GM21529 (cell line): ENCODE measurements at regions not wholly inside any gene's neighbourhood (a gene's known extent, or its start where the extent isn't known, plus 50 kb on each side); places are given as distances from the start of the nearest gene placed in this dataset.
A peak's percentile ranks its signal among the peaks of the same experiment; 100 is the strongest.
"Not testable (repeated sequence)": the region's sequence is repeated elsewhere in the genome, so short reads cannot be mapped to it uniquely, and the experiment has no call there.

Experiments
- ATAC-seq: cut with Tn5 transposase; IDR thresholded peaks from one replicate; pipeline ENCODE4 v1.9.1; 2021; ENCODE audit not compliant: unreplicated experiment

DNA sequence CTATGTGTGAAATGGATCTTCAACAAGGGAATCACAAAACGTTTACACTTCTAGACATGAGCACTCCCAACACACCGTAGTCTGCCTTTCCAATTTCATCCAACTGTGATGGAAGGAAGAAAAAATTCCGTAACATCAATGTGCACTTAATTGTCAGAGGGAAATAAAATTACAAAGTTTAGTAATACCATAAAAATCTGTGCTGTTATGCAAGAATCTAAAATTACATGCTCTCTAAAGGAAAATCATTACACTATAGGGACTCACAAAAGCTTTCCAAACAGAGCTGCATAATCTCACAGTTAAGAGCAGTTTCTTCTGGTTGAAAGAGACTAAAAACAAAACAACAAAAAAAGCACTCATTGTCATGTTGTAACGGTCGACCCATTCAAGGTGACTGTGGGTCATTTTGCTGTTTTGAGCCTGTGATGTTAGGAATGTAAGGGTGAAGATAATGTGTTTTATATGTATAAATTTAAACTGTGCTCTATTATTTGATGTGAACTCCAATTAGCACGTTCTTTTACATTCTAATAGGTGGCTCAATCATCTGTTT, 698.0 kb downstream of the TDRD15 start:
- ATAC-seq: no peak

DNA sequence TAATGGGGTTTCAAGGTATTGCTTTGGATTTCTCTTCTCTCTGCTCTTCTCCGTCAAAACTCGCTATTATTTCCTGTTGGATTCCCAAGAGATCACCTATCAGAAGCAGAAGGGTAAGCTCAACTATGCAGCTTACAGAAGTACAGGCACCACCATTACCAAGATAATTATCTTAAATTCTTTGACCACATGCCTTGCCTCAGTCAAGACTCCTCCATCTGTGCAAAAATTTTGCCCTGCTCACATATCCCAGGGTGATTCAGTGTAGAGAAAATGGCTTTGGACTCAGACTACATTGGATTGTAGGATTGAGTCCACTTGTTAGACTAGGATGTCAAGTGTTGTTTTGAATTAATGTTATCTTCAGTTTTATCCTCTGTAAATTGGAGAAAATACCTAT, 698.7 kb downstream of the TDRD15 start:
- no peak for ATAC-seq

DNA sequence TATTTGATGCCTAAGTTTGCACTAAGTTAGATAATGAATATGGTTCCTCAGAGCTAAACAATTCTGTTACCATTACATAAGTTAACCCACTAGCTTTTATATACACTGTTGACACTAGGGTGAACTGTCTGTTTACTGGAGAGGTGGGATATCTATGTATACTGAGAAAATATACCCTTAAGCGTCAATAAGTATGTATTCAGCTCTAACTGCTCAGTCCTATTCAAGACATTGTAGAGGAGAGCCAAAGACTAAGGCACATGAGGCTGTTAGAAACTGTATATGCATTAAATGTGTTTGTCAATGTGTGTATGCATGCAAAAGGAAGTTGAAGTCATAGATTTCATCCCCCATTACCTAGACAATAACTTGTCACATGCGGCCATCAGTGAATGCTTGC, 710.0 kb downstream of the TDRD15 start:
- no peak for ATAC-seq

DNA sequence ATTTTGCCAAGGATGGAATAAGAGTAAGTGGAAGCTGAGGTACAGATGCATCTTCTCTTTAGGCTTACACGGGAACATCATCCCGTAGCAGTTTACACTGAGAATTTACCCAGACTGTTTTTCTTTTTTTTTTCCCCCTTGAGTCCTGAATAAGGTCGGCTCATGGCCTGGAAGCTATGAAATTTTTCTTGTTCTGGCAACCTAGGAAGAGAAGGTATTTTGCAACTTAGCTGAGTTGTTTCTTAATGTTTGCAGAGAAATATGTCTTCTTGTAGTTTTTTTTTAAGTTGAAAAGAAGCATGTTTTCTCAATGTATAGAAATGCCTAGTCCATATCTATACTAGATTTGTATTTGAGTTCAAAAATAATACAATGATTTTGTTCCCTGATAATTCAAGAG, 712.5 kb downstream of the TDRD15 start:
- no peak for ATAC-seq

- ATAC-seq: no peak
These were observed 713.0 kb downstream of the TDRD15 start for GRCh38 chr2:21836719-21837118.

- ATAC-seq: no peak
These were observed 713.6 kb downstream of the TDRD15 start for GRCh38 chr2:21837168-21837960.

DNA sequence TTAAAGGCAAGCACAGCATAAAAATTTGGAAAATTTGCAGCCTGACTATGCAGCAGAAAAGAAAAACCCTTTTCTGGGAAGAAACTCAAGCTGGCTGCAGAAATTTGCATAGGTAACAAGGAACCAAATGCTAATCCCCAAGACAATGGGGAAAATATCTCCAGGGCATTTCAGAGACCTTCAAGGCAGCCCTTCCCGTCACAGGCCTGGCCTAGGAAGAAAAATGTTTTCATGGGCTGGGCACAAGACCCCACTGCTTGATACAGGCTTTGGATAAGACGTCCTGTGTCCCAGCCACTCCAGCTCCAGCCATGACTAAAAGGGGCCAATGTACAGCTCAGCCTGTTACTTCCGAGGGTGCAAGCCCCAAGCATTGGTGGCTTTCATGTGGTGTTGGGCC, 717.6 kb downstream of the TDRD15 start:
- ATAC-seq: no peak

DNA sequence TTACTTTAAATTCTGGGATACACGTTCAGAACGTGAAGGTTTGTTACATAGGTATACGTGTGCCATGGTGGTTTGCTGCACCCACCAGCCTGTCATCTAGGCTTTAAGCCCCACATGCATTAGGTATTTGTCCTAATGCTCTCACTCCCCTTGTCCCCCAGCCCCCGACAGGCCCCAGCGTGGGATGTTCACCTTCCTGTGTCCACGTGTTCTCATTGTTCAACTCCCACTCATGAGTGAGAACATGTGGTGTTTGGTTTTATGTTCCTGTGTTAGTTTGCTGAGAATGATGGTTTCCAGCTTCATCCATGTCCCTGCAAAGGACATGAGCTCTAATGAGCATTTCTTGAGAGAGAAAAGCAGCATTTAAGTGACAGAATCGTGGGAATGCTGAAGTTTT, 726.6 kb downstream of the TDRD15 start:
- ATAC-seq: not testable (repeated sequence)

GRCh38 chr2:21854938-21855337, 731.2 kb downstream of the TDRD15 start:
- no peak for ATAC-seq

GRCh38 chr2:21856708-21857107, 732.9 kb downstream of the TDRD15 start:
- no peak for ATAC-seq

DNA sequence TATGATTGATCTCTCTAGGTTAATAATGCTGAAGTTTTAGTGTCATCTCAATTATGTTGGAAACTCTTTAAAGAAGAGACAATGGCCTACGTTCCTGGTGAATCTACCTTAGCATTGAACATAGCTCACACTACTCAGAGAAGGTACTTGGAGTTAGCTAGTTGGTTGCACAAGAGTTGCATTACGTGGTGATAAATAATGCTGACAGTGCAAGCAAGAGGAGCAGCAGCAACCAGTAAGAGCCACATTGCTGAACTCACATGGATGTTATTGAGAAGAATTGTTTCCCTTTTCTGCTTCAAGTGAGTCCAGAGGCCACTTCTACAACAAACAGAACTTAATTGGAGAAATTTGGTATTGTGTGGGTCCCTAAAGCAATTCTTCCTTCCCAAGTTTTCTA, 737.1 kb downstream of the TDRD15 start:
- no peak for ATAC-seq

- ATAC-seq: no peak
These were observed 742.5 kb downstream of the TDRD15 start for GRCh38 chr2:21866316-21866715.

DNA sequence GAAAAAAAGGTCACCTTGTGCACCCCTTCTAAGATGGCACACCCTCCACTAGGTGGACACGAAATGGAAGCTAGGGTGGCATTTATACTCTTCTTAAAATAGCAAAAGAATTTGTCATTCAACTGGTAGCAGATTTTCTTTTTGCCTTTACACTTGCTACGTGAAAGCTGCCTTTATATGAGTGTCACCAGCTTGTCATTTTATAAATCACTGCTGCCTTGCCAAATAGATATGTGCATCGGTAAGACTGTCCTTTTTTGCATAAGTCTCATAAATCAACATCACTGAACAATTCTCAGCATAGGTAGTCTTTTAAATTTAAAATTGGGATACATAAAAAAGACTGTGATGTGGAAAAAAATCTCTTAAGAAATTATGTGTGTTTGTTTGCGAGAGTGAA, 764.1 kb downstream of the TDRD15 start:
- no peak for ATAC-seq

GRCh38 chr2:21890041-21890440, 766.3 kb downstream of the TDRD15 start:
- ATAC-seq: no peak

DNA sequence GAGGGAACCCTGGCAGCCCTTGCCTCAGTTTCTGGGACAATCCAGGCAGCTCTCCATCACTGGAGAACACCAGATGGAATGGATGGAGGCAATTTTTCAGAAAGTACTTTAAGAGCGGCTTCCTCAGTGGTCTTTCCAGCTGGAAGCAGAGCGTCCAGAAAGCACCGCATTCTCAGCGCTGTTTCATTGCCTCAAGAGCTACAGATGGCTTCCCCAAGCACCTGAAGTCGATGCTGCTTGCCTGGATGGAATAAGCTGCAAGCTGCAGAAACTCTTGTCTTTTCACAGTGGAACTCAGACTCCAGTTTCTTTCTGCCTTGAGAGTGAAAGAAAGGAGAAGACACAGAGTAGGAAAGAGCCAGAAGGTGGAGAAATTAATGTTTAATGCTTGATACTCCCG, 766.9 kb downstream of the TDRD15 start:
- ATAC-seq: no peak

DNA sequence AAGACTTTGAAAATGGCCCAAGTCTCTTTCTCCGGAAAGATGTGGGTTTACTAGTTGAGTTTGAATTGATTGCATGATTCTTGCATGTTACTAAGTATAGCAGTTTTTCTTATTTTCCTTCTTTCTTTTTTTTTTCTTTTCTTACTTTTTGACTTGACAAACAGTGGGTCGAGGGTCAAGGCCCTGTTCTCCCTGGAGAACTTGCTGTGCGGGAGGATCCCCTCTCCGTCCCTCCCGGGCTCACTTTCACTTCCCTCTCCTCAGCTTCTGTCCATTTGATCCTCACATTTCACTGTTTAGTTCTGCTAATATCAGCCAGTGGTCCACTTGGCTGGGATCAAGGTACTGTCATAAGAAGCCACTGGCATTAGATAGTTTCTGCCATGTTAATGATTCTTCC, 767.4 kb downstream of the TDRD15 start:
- no peak for ATAC-seq

DNA sequence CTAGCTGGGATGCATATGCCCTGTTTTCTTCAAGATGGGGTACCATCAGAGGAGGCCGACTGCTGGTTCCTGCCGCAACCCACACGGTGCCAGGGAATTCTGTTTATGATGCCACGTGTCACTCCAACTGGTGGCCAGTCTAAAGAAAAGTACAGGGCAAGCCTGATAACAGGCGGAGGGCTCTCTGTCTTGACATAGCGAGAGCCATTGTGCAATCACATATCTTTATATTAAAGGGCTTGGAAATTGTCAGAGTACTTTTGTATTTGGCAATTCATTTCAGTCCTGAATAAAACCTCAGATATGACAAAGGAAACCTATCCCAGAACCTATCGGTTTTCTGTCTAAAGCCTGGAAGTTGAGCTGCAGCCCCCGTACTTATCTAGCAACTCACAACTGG, 768.4 kb downstream of the TDRD15 start:
- ATAC-seq: no peak

GRCh38 chr2:21895200-21895599, 771.4 kb downstream of the TDRD15 start:
- ATAC-seq: no peak

- ATAC-seq: not testable (repeated sequence)
These were observed 785.1 kb downstream of the TDRD15 start for GRCh38 chr2:21908712-21909380.

- ATAC-seq: peak; percentile 64
These were observed 787.2 kb downstream of the TDRD15 start for GRCh38 chr2:21910832-21911507.

- no peak for ATAC-seq
These were observed 788.6 kb downstream of the TDRD15 start for GRCh38 chr2:21912405-21912804.

DNA sequence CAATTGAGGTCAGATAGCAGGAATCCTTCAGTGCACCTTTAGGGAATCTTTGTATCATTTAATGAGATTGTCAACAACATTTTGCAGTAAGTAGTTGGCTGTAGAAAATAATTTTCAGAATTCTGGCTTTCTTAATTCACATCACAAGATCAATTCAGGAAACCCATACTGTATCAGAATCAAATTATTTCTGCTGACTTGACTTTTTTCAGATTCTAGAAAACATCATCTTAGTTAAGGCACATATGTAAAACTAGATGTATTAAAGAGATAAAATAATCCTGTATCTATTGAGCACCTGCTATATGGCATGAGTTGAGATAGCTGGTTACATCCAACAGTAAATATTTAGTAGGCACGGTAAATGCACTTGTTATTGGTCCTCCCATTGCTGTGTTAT, 791.4 kb downstream of the TDRD15 start:
- ATAC-seq: no peak
